Heart right ventricle (tissue), 16 donors: ENCODE measurements at regions not wholly inside any gene's neighbourhood (a gene's known extent, or its start where the extent isn't known, plus 50 kb on each side); places are given as distances from the start of the nearest gene placed in this dataset.

ENCODE experiments used
- ATAC-seq, 8 donors: fragments of 200-7000 bp; cut with Tn5 transposase; one replicate each; pipeline ENCODE4 v1.9.1; 2020; ENCODE audit warnings: mild to moderate bottlenecking in 8 of 8, moderate library complexity in 8 of 8, moderate number of reproducible peaks in 1 of 8
- DNase-seq, 2 donors: peaks; one replicate each; pipeline ENCODE4 v3.0.0-alpha.2; 2020
- H3K27ac ChIP-seq, 10 donors: fragments of 200-600 bp; sonication (generic) in 2 of 10; one replicate each; pipeline versions ENCODE4 v1.5.0 to v1.8.0; 2020 to 2022; ENCODE audit warnings: mild to moderate bottlenecking in 3 of 10
- H3K27me3 ChIP-seq, 7 donors: fragments of 200-600 bp; one replicate each; pipeline ENCODE4 v1.8.0; 2021 to 2022; ENCODE audit warnings: mild to moderate bottlenecking in 2 of 7
- H3K36me3 ChIP-seq, 9 donors: fragments of 200-600 bp; sonication (generic) in 1 of 9; one replicate each; pipeline versions ENCODE4 v1.5.0 to v1.8.0; 2020 to 2022; ENCODE audit warnings: mild to moderate bottlenecking in 2 of 9
- H3K4me1 ChIP-seq, 9 donors: fragments of 200-600 bp; sonication (generic) in 1 of 9; one replicate each; pipeline versions ENCODE4 v1.5.0 to v1.8.0; 2020 to 2022; ENCODE audit warnings: mild to moderate bottlenecking in 4 of 9
- H3K4me3 ChIP-seq, 10 donors: fragments of 200-600 bp; sonication (generic) in 2 of 10; one replicate each; pipeline versions ENCODE4 v1.5.0 to v1.8.0; 2020 to 2022; ENCODE audit warnings: mild to moderate bottlenecking in 7 of 10, moderate library complexity in 2 of 10
- H3K9me3 ChIP-seq, 11 donors: fragments of 200-600 bp in 10 of 11; sonication (generic) in 2 of 11; one replicate each; pipeline versions ENCODE4 v1.5.0 to v1.8.0; 2013 to 2022; ENCODE audit warnings: mild to moderate bottlenecking in 2 of 11, control low read depth in 1 of 11, moderate library complexity in 1 of 11
- WGBS, 2 donors: extraction: QIAGEN DNeasy Blood & Tissue Kit; methylation state at CpG; one replicate each; pipeline ENCODE4 v1.1.7; 2013; ENCODE audit warnings: inconsistent platforms in 1 of 2; 5-methylcytosine and 5-hydroxymethylcytosine counted together
- intact Hi-C, 10 donors: fragments of 100-400 bp; cut with DNase I; formaldehyde crosslinking; loops; one replicate each; pipeline versions ENCODE4 v1.11.1 to v1.14.2; 2022
- TF ChIP-seq, protein P1 (sequence below), 9 donors: fragments of 200-600 bp; sonication (generic) in 2 of 9; IDR thresholded peaks; one replicate each; pipeline versions ENCODE4 v1.5.0 to v1.8.0; 2021 to 2022; ENCODE audit warnings: antibody characterized with exemption in 9 of 9, mild to moderate bottlenecking in 5 of 9, moderate library complexity in 1 of 9
- donor health status: Arrhythmogenic right ventricular cardiomyopathy.
- donor health status: ischemic (EF 13 %, LVEDD 7.1; RV severe dilation, severe dysfunction).
- donor health status: healthy with polysubstance abuse.
- donor health status: DM: no; HTN: yes; CAD: no.
- donor health status: DM: no; HTN: no; CAD: no.
- donor health status: ischemic (EF 25% LVEDD 6.9; RV normal size, moderate dysfunction).
- donor health status: ischemic (EF 25% LVEDD 5.7; RV mildly dilated, moderate dysfunction).
- donor health status: healthy.
- donor health status: DM: yes; HTN: yes; CAD: no.
- donor health status: Ischemic cardiomyopathy.
- donor health status: ischemic (EF 35%, LVEDD 5.7; RV mildly dilated, moderate dysfunction).
- donor health status: nonischemic (EF 11% LVEDD 7.7; RV severe dilation, severe dysfunction).
- donor health status: DM: yes; HTN: yes; CAD: no.
- donor health status: PGD.
- donor health status: ischemic (EF 29% LVEDD 5.4; RV normal size, mild dysfunction).
- donor health status: nonischemic (EF 23%, LVEDD 6.1; RV moderate dilation, normal function).

GRCh38 chr12:116390401-116391335 lies 113.2 kb upstream of the MED13L start:
- 95% methylated on average over 6 of the region's 6 CpGs for WGBS, 2 donors
- DNase-seq = no peak
- no peak for ATAC-seq

GRCh38 chr12:116391501-116391900 lies 114.0 kb upstream of the MED13L start:
- H3K36me3 ChIP-seq = no peaks in the 10 kb centered on the region
- no peak overlapping the region for H3K27ac ChIP-seq
- ATAC-seq = no peak
- peaks cover 0 to 10% (median 0%) of the 10 kb centered on the region in 9 donors for H3K4me1 ChIP-seq
- H3K27me3 ChIP-seq = no peaks in the 10 kb centered on the region
- no peak overlapping the region for H3K4me3 ChIP-seq
- 91 to 97% methylated on average over 3 of the region's 3 CpGs for WGBS, 2 donors
- intact Hi-C loops = no loop called here
- TF ChIP-seq, protein P1, sequence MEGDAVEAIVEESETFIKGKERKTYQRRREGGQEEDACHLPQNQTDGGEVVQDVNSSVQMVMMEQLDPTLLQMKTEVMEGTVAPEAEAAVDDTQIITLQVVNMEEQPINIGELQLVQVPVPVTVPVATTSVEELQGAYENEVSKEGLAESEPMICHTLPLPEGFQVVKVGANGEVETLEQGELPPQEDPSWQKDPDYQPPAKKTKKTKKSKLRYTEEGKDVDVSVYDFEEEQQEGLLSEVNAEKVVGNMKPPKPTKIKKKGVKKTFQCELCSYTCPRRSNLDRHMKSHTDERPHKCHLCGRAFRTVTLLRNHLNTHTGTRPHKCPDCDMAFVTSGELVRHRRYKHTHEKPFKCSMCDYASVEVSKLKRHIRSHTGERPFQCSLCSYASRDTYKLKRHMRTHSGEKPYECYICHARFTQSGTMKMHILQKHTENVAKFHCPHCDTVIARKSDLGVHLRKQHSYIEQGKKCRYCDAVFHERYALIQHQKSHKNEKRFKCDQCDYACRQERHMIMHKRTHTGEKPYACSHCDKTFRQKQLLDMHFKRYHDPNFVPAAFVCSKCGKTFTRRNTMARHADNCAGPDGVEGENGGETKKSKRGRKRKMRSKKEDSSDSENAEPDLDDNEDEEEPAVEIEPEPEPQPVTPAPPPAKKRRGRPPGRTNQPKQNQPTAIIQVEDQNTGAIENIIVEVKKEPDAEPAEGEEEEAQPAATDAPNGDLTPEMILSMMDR (IDR thresholded peaks at IDR 0.05) = no peak
- no peak for DNase-seq
- peaks cover 0 to 15% (median 0%) of the 10 kb centered on the region in 11 donors for H3K9me3 ChIP-seq

More at GRCh38 chr12:116390401-116391335, 113.2 kb upstream of the MED13L start:
- Histone ChIP-seq H3K36me3 (no peaks in the 10 kb centered on the region), H3K27me3 (no peaks in the 10 kb centered on the region), H3K4me3 (no peak overlapping the region), H3K9me3 (peaks cover 0 to 12% (median 0%) of the 10 kb centered on the region in 11 donors), H3K4me1 (peaks cover 0 to 15% (median 0%) of the 10 kb centered on the region in 9 donors), H3K27ac (peak overlapping the region in 1 of 10 donors; percentile 21)
- TF ChIP-seq, protein P1 (IDR thresholded peaks at IDR 0.05) = no peak
- intact Hi-C loops = no loop called here

DNA sequence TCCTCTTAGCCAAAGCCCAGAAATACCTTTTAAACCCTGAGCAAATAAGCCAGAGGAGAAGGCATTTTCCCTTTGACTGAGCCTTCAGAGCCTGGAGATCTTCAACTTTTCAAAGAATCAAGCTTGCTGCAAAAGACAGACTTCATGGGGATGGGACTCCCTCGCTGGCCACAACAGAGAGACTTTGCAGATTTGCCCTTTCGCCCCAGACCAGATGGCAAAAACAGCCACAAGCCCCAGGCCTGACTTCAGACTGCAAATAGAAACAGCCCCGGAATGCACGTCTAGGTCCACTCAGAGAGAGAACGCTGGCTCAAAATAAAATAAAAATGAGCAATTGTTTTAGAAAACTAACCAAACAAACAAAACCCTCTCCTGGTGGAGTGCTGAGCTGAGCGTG lies 114.6 kb upstream of the MED13L start:
- ATAC-seq (no peak), DNase-seq (no peak)
- TF ChIP-seq, protein P1 (IDR thresholded peaks at IDR 0.05) = no peak
- Histone ChIP-seq H3K27me3 (no peaks in the 10 kb centered on the region), H3K27ac (no peak overlapping the region), H3K9me3 (peaks cover 0 to 20% (median 0%) of the 10 kb centered on the region in 11 donors), H3K4me3 (no peak overlapping the region), H3K36me3 (no peaks in the 10 kb centered on the region), H3K4me1 (peaks cover 0 to 10% (median 0%) of the 10 kb centered on the region in 9 donors)
- intact Hi-C loops = no loop called here
- 84 to 86% methylated on average over 6 of the region's 6 CpGs for WGBS, 2 donors

- no peak for DNase-seq
- WGBS, 2 donors = 77 to 86% methylated on average over 10 of the region's 10 CpGs
Observed at GRCh38 chr12:116393255-116393654, 115.8 kb upstream of the MED13L start.

More at GRCh38 chr12:116393255-116393654, 115.8 kb upstream of the MED13L start:
- H3K36me3 ChIP-seq = no peaks in the 10 kb centered on the region
- no peak for ATAC-seq
- TF ChIP-seq, protein P1 (IDR thresholded peaks at IDR 0.05) = no peak
- no peak overlapping the region for H3K4me3 ChIP-seq
- H3K27me3 ChIP-seq = no peaks in the 10 kb centered on the region
- no peak overlapping the region for H3K27ac ChIP-seq
- peaks cover 0 to 10% (median 0%) of the 10 kb centered on the region in 9 donors for H3K4me1 ChIP-seq
- intact Hi-C loops = no loop called here
- peaks cover 0 to 32% (median 5%) of the 10 kb centered on the region in 11 donors for H3K9me3 ChIP-seq
